ENCODE measurements at regions not wholly inside any gene's neighbourhood (a gene's known extent, or its start where the extent isn't known, plus 50 kb on each side); places are given as distances from the start of the nearest gene placed in this dataset.

- no peak for TF ChIP-seq CTCF (conservative IDR thresholded peaks at IDR 0.05; ENCODE audit: low read depth in 2 of 2)
- no peak for TF ChIP-seq REST (IDR thresholded peaks at IDR 0.05; ENCODE audit: unreplicated experiment)
- TF ChIP-seq EZH2 (IDR thresholded peaks at IDR 0.05; ENCODE audit: low read depth, unreplicated experiment): no peak
- no peak for TF ChIP-seq EZH2phosphoT487 (IDR thresholded peaks at IDR 0.05; ENCODE audit: unreplicated experiment)
- no peak for TF ChIP-seq POLR2AphosphoS5 (IDR thresholded peaks at IDR 0.05; ENCODE audit: low read depth)
- no peak for TF ChIP-seq JUNB (IDR thresholded peaks at IDR 0.05; ENCODE audit: unreplicated experiment)
- no peak for TF ChIP-seq CREB1 (CRISPR knock-in tag; IDR thresholded peaks at IDR 0.05; ENCODE audit: low read depth)
- no peak for TF ChIP-seq ZNF114 (CRISPR knock-in tag; IDR thresholded peaks at IDR 0.05)
- TF ChIP-seq, protein P1, sequence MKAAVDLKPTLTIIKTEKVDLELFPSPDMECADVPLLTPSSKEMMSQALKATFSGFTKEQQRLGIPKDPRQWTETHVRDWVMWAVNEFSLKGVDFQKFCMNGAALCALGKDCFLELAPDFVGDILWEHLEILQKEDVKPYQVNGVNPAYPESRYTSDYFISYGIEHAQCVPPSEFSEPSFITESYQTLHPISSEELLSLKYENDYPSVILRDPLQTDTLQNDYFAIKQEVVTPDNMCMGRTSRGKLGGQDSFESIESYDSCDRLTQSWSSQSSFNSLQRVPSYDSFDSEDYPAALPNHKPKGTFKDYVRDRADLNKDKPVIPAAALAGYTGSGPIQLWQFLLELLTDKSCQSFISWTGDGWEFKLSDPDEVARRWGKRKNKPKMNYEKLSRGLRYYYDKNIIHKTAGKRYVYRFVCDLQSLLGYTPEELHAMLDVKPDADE (IDR thresholded peaks at IDR 0.05): no peak
Measured at GRCh38 chr12:107369006-107369405, 275.7 kb upstream of the CRY1 start.

Measured in GM23338 (cell line).